Stomach (tissue), 8 donors: ENCODE measurements at regions not wholly inside any gene's neighbourhood (a gene's known extent, or its start where the extent isn't known, plus 50 kb on each side); places are given as distances from the start of the nearest gene placed in this dataset.
"Not testable (repeated sequence)": the region's sequence is repeated elsewhere in the genome, so short reads cannot be mapped to it uniquely, and the experiment has no call there.

Source experiments
- DNase-seq, 2 donors: peaks; one replicate each; pipeline versions ENCODE4 v3.0.0 to v3.0.0-alpha.2; 2013 to 2019
- H3K27ac ChIP-seq, 5 donors: fragments of 200-600 bp in 4 of 5; sonication (generic) in 4 of 5; one replicate each; pipeline ENCODE4 v1.5.1; 2013 to 2019; ENCODE audit warnings: mild to moderate bottlenecking in 1 of 5, moderate library complexity in 1 of 5
- H3K27me3 ChIP-seq, 3 donors: fragments of 200-600 bp; sonication (generic); one replicate each; pipeline ENCODE4 v1.5.1; 2017 to 2019; ENCODE audit warnings: mixed run types in 1 of 3
- H3K36me3 ChIP-seq, 4 donors: fragments of 200-600 bp; sonication (generic); 1 replicate in 3 of 4; 2 replicates in 1 of 4; pipeline ENCODE4 v1.5.1; 2016 to 2019
- H3K4me1 ChIP-seq, 4 donors: fragments of 200-600 bp; sonication (generic); one replicate each; pipeline ENCODE4 v1.5.1; 2016 to 2019
- H3K4me3 ChIP-seq, 4 donors: fragments of 200-600 bp; sonication (generic) in 3 of 4; one replicate each; pipeline ENCODE4 v1.5.1; 2016 to 2019; ENCODE audit warnings: mild to moderate bottlenecking in 1 of 4
- H3K9me3 ChIP-seq, 4 donors: fragments of 200-600 bp; sonication (generic); one replicate each; pipeline ENCODE4 v1.5.1; 2016 to 2019
- CTCF ChIP-seq, 7 experiments: fragments of 450-650 bp in 4 of 7; fragments of 200-600 bp in 3 of 7; sonication (generic) in 3 of 7; IDR thresholded peaks; one replicate each; pipeline ENCODE4 v1.5.1; 2016 to 2019; ENCODE audit warnings: antibody characterized with exemption in 7 of 7, control low read depth in 2 of 7, mild to moderate bottlenecking in 1 of 7
- EP300 ChIP-seq: sonication (generic); formaldehyde crosslinking; IDR thresholded peaks from one replicate; pipeline ENCODE4 v1.6.1; 2017; ENCODE audit warnings: antibody characterized with exemption
- POLR2A ChIP-seq, 4 donors: fragments of 450-650 bp; IDR thresholded peaks; one replicate each; pipeline ENCODE4 v1.6.1; 2016; ENCODE audit warnings: antibody characterized with exemption in 4 of 4, control low read depth in 2 of 4, mild to moderate bottlenecking in 1 of 4, moderate library complexity in 1 of 4
- POLR2AphosphoS5 ChIP-seq, 3 donors: sonication (generic); formaldehyde crosslinking; IDR thresholded peaks; one replicate each; pipeline ENCODE4 v1.6.1; 2016; ENCODE audit warnings: antibody characterized with exemption in 3 of 3
- WGBS, 5 donors: extraction: QIAGEN DNeasy Blood & Tissue Kit in 3 of 5; methylation state at CpG; one replicate each; pipeline versions ENCODE4 v1.1.5 to v1.1.7; 2013 to 2018; 5-methylcytosine and 5-hydroxymethylcytosine counted together
- intact Hi-C: fragments of 100-400 bp; cut with DNase I; formaldehyde crosslinking; loops from one replicate; pipeline ENCODE4 v1.15.1; 2023; ENCODE audit warnings: low total_unique reads
- donor health status: healthy with polysubstance abuse.
- donor health status: Bipolar disorder and iron deficiency.
- donor health status: healthy.

DNA sequence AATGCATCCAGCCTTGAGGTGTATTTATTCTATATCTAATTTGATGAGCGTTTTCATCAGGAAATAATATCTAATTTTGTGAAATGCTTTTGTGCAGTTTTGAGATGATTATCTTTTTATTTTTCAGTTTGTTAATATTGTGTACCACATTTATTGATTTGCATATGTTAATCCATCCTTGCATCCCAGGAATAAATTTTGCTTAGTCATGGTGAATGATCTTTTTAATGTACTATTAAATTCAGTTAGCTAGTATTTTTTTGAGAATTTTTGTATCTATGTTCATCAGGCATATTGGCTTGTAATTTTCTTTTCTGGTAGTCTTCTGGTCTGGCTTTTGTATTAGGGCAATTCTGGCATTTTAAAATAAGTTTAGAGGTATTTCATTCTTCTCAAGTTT lies 697.5 kb upstream of the ADGRL4 start:
- Histone ChIP-seq H3K4me1 (no peaks in the 10 kb centered on the region), H3K27ac (no peak overlapping the region), H3K9me3 (no peaks in the 10 kb centered on the region), H3K36me3 (no peaks in the 10 kb centered on the region), H3K4me3 (no peak overlapping the region), H3K27me3 (no peaks in the 10 kb centered on the region)
- no peak for TF ChIP-seq CTCF (IDR thresholded peaks at IDR 0.05)
- WGBS, 5 donors, result 88 to 95% (median 90%) methylated on average over 1 of the region's 1 CpG
- intact Hi-C loops, result no loop called here
- DNase-seq, result no peak

- 23 to 34% (median 24%) methylated on average over 4 of the region's 4 CpGs for WGBS, 5 donors
- H3K27me3 ChIP-seq, H3K36me3 ChIP-seq, H3K9me3 ChIP-seq, H3K4me3 ChIP-seq, DNase-seq, H3K4me1 ChIP-seq, H3K27ac ChIP-seq, intact Hi-C loops: not testable (repeated sequence)
Observed at GRCh38 chr1:79702336-79702999, 695.9 kb upstream of the ADGRL4 start.

GRCh38 chr1:79695138-79695537 lies 688.6 kb upstream of the ADGRL4 start:
- intact Hi-C loops, result no loop called here
- Histone ChIP-seq H3K9me3 (no peaks in the 10 kb centered on the region), H3K36me3 (no peaks in the 10 kb centered on the region), H3K27me3 (no peaks in the 10 kb centered on the region), H3K4me3 (no peak overlapping the region), H3K4me1 (no peaks in the 10 kb centered on the region), H3K27ac (no peak overlapping the region)
- TF ChIP-seq CTCF (IDR thresholded peaks at IDR 0.05) (no peak), POLR2A (IDR thresholded peaks at IDR 0.05) (no peak)
- DNase-seq, result no peak

- H3K27me3 ChIP-seq, result no peaks in the 10 kb centered on the region
- no peak overlapping the region for H3K4me3 ChIP-seq
- no peaks in the 10 kb centered on the region for H3K36me3 ChIP-seq
- intact Hi-C loops, result no loop called here
- no peak overlapping the region for H3K27ac ChIP-seq
- WGBS, 5 donors, result 45 to 79% (median 71%) methylated on average over 1 of the region's 1 CpG
- no peaks in the 10 kb centered on the region for H3K4me1 ChIP-seq
- no peak for TF ChIP-seq POLR2AphosphoS5 (IDR thresholded peaks at IDR 0.05)
- TF ChIP-seq POLR2A (IDR thresholded peaks at IDR 0.05), result no peak
- TF ChIP-seq CTCF (IDR thresholded peaks at IDR 0.05), result no peak
- no peak for TF ChIP-seq EP300
- no peak for DNase-seq
- H3K9me3 ChIP-seq, result no peaks in the 10 kb centered on the region
Observed at GRCh38 chr1:79694241-79694640, 687.7 kb upstream of the ADGRL4 start.

DNA sequence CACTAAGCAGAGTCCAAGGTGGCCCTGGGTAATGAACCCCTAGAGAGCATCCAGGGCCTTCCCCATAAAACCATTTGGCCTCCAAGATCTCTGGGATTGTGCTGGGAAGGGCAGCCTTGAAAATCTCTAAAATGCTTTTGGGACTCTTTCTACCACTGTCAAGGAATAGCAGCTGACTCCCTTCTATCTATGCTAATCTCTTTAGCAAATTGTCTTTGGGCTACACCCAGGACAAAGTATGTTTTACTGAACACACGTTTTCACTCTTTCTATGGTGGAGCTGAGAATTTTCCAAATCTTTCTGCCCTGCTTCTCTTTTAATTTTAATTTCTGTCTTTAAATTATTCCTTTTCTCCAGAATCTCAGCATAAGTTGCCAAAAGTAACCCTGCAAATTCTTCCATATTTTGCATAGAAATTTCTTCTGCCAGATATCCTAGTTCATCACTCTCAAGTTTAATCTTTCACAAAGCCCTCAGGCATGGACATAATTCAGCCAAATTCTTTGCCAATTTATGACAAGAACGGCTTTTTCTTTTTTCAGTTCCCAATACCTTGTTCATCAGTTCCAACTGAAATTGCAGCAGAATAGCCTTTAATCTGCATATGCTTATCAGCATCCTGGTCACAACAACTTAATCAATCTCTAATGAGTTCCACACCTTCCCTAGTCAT lies 687.0 kb upstream of the ADGRL4 start:
- WGBS, 5 donors, result 48 to 62% (median 51%) methylated on average over 2 of the region's 2 CpGs
- intact Hi-C loops, result no loop called here
- Histone ChIP-seq H3K4me1 (no peaks in the 10 kb centered on the region), H3K27ac (no peak overlapping the region), H3K4me3 (no peak overlapping the region), H3K9me3 (no peaks in the 10 kb centered on the region), H3K36me3 (no peaks in the 10 kb centered on the region), H3K27me3 (no peaks in the 10 kb centered on the region)
- DNase-seq, result no peak
- TF ChIP-seq CTCF (IDR thresholded peaks at IDR 0.05) (no peak), EP300 (no peak), POLR2AphosphoS5 (IDR thresholded peaks at IDR 0.05) (no peak), POLR2A (IDR thresholded peaks at IDR 0.05) (no peak)
